Kidney epithelial cell (primary cell): ENCODE measurements at regions not wholly inside any gene's neighbourhood (a gene's known extent, or its start where the extent isn't known, plus 50 kb on each side); places are given as distances from the start of the nearest gene placed in this dataset.

Experiments used
- DNase-seq: peaks from one replicate; pipeline ENCODE4 v3.0.0-alpha.2; 2010; ENCODE audit warnings: low read depth
- H3K27me3 ChIP-seq: 2 replicates; pipeline ENCODE4 v1.6.0; 2011; ENCODE audit warnings: low read length; ENCODE audit not compliant: control insufficient read depth, insufficient read depth
- H3K36me3 ChIP-seq: 2 replicates; pipeline ENCODE4 v1.5.1; 2011; ENCODE audit warnings: low read length; ENCODE audit not compliant: control insufficient read depth, insufficient read depth
- H3K4me3 ChIP-seq: 2 replicates; pipeline ENCODE4 v1.5.1; 2011; ENCODE audit warnings: low read depth, mild to moderate bottlenecking, control low read depth, low read length
- TF ChIP-seq, protein P1 (sequence below): IDR thresholded peaks from 2 replicates; pipeline ENCODE4 v1.5.1; 2011; ENCODE audit warnings: mild to moderate bottlenecking, moderate library complexity, low read length, control low read depth, inconsistent platforms; ENCODE audit not compliant: insufficient read depth, poor library complexity, severe bottlenecking

DNA sequence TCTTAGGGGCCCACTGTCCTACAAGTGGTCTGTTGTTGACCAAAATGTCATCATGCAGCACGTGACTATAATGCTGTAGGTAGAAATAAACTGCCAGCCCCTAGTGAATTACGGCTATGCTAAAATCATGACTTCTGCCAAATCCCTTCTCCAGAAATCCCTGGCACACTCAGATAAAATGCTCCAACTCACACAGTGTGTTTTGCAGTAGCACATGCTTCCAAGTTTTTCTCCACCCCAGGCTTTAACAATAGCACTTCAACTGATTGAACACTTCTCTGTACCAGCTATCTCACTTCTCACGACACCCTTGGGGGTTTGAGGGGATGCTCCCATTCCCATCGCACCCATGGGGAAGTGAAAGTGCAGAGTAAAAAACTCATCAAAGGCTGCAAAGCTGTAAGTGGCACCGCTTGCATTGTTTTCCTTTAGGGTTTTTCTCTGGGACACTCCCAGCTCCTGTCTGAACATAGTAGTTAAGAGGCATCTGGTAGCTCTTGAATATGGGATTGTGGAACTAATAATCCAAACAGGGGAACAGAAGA is 151.0 kb upstream of the SLC24A2 start:
- TF ChIP-seq, protein P1, sequence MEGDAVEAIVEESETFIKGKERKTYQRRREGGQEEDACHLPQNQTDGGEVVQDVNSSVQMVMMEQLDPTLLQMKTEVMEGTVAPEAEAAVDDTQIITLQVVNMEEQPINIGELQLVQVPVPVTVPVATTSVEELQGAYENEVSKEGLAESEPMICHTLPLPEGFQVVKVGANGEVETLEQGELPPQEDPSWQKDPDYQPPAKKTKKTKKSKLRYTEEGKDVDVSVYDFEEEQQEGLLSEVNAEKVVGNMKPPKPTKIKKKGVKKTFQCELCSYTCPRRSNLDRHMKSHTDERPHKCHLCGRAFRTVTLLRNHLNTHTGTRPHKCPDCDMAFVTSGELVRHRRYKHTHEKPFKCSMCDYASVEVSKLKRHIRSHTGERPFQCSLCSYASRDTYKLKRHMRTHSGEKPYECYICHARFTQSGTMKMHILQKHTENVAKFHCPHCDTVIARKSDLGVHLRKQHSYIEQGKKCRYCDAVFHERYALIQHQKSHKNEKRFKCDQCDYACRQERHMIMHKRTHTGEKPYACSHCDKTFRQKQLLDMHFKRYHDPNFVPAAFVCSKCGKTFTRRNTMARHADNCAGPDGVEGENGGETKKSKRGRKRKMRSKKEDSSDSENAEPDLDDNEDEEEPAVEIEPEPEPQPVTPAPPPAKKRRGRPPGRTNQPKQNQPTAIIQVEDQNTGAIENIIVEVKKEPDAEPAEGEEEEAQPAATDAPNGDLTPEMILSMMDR: no peak
- H3K27me3 ChIP-seq: no peaks in the 10 kb centered on the region
- H3K4me3 ChIP-seq: no peak overlapping the region
- DNase-seq: no peak
- no peaks in the 10 kb centered on the region for H3K36me3 ChIP-seq

DNA sequence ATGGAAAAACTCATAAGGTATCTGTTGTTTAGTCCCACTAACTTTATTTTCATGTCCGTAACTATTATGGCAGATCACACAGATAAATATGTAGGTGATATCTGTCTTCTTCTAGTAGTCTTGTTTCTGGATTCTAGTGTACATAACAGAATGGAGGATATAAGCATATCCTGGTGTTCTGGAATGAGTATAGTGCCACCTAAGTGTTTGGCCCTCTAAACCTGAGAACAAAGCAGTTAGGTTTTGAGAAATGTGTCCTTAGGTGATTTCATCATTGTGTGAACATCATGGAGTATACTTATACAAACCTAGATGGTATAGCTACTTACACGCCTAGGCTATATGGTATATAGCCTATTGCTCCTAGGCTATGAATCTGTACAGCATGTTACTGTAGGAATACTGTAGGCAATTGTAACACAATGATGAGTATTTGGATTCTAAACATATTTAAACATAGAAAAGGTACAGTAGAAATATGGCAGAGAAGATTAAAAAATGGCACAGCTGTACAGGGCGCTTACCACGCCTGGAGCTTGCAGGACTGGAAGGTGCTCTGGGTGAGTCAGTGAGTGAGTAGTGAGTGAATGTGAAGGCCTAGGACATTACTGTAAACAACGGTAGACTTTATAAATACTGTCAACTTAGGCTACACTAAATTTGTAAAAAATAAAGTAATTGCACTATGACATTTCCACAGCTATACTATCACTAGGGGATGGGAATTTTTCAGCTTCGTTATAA is 150.3 kb upstream of the SLC24A2 start:
- Histone ChIP-seq H3K27me3 (no peaks in the 10 kb centered on the region), H3K36me3 (no peaks in the 10 kb centered on the region), H3K4me3 (no peak overlapping the region)
- TF ChIP-seq, protein P1: no peak
- DNase-seq: no peak

DNA sequence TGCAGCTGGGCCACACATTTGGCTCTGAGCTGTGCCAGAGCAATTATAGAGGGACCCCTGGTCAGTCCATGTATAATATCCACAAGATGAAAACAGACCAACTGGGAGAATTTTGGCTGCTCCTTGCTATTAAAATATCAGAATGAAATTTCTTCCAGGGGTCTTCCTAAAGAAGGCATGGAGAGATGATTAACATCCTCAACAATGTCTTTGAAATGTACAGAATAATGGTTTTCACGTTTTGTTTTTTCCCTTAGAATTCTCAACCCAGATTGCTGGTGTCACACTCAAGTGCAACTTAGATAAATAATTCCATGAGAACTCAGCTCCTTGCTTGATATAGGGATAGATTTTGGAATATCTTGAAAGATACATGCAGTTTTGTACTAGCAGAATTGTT is 148.3 kb upstream of the SLC24A2 start:
- H3K27me3 ChIP-seq: no peaks in the 10 kb centered on the region
- DNase-seq: no peak
- no peak overlapping the region for H3K4me3 ChIP-seq
- TF ChIP-seq, protein P1: no peak
- no peaks in the 10 kb centered on the region for H3K36me3 ChIP-seq

DNA sequence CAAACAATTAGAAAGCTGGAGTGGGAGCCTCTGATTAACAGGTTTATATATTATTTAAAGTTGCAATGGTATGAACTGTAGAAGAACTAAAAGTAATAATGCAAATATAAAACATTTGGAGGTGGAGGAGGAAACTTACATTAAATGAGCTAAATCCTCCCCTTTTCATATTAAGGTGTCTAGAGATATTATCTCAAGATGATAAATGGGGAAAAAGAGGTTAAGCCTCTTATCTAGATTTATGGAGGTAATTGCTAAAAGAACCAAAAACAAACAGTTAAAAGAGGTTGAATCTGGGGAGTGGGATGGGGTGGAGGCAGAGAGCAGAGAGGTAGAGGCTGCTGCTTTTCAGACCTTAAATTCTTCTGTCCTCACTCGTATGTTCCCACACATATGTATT is 147.8 kb upstream of the SLC24A2 start:
- no peaks in the 10 kb centered on the region for H3K27me3 ChIP-seq
- TF ChIP-seq, protein P1: no peak
- H3K36me3 ChIP-seq: no peaks in the 10 kb centered on the region
- H3K4me3 ChIP-seq: no peak overlapping the region
- DNase-seq: no peak

DNA sequence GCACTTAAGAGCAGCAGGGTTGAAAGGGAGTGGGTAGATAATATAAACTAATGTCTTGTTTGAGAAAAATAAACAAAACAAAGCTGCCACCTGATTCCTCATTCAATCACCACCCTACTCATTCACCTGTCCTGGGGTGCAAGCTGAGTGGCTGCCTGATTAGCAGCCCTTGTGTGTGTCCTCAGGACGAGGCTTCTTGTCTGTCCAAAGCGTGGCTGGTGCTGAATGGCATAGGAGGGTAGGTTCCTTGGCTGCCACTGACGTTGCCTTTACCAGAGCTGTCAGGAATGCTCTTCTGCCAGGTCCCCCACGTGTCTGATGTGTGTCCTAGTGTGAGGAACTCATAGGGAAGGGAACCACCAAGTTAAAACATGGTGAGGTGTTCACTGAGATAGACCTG is 146.6 kb upstream of the SLC24A2 start:
- Histone ChIP-seq H3K36me3 (no peaks in the 10 kb centered on the region), H3K4me3 (no peak overlapping the region), H3K27me3 (no peaks in the 10 kb centered on the region)
- DNase-seq: no peak
- TF ChIP-seq, protein P1: no peak

DNA sequence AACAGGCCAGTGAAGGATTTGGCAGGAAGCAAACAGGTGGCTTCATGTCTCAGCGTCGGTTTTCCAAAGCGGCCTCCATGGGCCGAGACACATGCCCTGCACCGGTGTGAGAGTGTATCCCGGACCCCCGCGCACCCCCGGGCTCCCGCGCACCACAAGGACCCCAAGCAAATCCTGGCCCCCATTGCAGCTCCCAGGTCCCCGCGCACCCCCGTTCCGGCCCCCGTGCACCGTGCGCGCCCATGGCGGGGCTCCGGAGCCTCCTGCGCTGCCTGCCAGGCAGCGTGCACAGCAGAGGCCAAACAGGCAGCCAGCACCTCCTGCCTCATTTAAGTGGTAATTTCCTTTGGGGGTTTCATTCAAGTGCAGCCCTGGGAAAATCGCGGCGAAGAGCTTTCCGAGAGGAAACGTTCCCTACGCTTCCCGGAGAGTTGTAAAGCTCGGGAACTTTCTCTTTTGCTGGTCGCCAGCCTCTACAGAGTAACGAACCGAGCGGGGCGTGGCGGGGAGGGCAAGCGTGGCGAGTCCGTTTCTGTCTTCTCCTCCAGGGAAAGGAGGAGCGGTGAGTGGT is 145.5 kb upstream of the SLC24A2 start:
- DNase-seq: no peak
- Histone ChIP-seq H3K36me3 (no peaks in the 10 kb centered on the region), H3K4me3 (peak overlapping the region; percentile 32), H3K27me3 (no peaks in the 10 kb centered on the region)
- TF ChIP-seq, protein P1: peak; percentile 8
